ENCODE measurements at regions not wholly inside any gene's neighbourhood (a gene's known extent, or its start where the extent isn't known, plus 50 kb on each side); places are given as distances from the start of the nearest gene placed in this dataset.

- DNase-seq = no peak
Measured at GRCh38 chr1:4292861-4293260, 361.5 kb upstream of the AJAP1 start.

- DNase-seq = no peak
Measured at GRCh38 chr1:4298361-4299083, 355.9 kb upstream of the AJAP1 start.

- DNase-seq = no peak
Measured at GRCh38 chr1:4301007-4301406, 353.4 kb upstream of the AJAP1 start.

- no peak for DNase-seq
Measured at GRCh38 chr1:4303303-4303702, 351.1 kb upstream of the AJAP1 start.

GRCh38 chr1:4305526-4306301 lies 348.7 kb upstream of the AJAP1 start:
- DNase-seq = no peak

GRCh38 chr1:4306559-4307467 lies 347.6 kb upstream of the AJAP1 start:
- DNase-seq = no peak

- DNase-seq = no peak
Measured at GRCh38 chr1:4307468-4307845, 347.0 kb upstream of the AJAP1 start.

- DNase-seq = no peak
Measured at GRCh38 chr1:4307911-4308545, 346.4 kb upstream of the AJAP1 start.

GRCh38 chr1:4308806-4309205 lies 345.6 kb upstream of the AJAP1 start:
- DNase-seq = no peak

- no peak for DNase-seq
Measured at GRCh38 chr1:4309676-4310320, 344.6 kb upstream of the AJAP1 start.

- no peak for DNase-seq
Measured at GRCh38 chr1:4310396-4310923, 343.9 kb upstream of the AJAP1 start.

GRCh38 chr1:4312024-4312423 lies 342.4 kb upstream of the AJAP1 start:
- no peak for DNase-seq

GRCh38 chr1:4315202-4315601 lies 339.2 kb upstream of the AJAP1 start:
- DNase-seq = no peak

GRCh38 chr1:4317207-4317606 lies 337.2 kb upstream of the AJAP1 start:
- DNase-seq = no peak

GRCh38 chr1:4318720-4319119 lies 335.7 kb upstream of the AJAP1 start:
- DNase-seq = no peak

- no peak for DNase-seq
Measured at GRCh38 chr1:4319496-4319895, 334.9 kb upstream of the AJAP1 start.

- DNase-seq = no peak
Measured at GRCh38 chr1:4322881-4323280, 331.5 kb upstream of the AJAP1 start.

GRCh38 chr1:4323309-4323708 lies 331.1 kb upstream of the AJAP1 start:
- no peak for DNase-seq

- no peak for DNase-seq
Measured at GRCh38 chr1:4324525-4324924, 329.9 kb upstream of the AJAP1 start.

- no peak for DNase-seq
Measured at GRCh38 chr1:4327142-4327541, 327.3 kb upstream of the AJAP1 start.

- no peak for DNase-seq
Measured at GRCh38 chr1:4328402-4329071, 325.9 kb upstream of the AJAP1 start.

All from right forelimb (tissue), 1 donor.